22Rv1 (cell line): ENCODE measurements at regions not wholly inside any gene's neighbourhood (a gene's known extent, or its start where the extent isn't known, plus 50 kb on each side); places are given as distances from the start of the nearest gene placed in this dataset.

Experiments used
- ZFX ChIP-seq: fragments of 450-650 bp; IDR thresholded peaks from 2 replicates; pipeline ENCODE4 v1.6.1; 2017; ENCODE audit warnings: antibody characterized with exemption, borderline replicate concordance
- TF ChIP-seq, protein P1 (sequence below): fragments of 450-650 bp; IDR thresholded peaks from 2 replicates; pipeline ENCODE4 v1.5.1; 2017; ENCODE audit warnings: mild to moderate bottlenecking

GRCh38 chr1:38231941-38232340 lies 185.3 kb upstream of the POU3F1 start:
- TF ChIP-seq, protein P1, sequence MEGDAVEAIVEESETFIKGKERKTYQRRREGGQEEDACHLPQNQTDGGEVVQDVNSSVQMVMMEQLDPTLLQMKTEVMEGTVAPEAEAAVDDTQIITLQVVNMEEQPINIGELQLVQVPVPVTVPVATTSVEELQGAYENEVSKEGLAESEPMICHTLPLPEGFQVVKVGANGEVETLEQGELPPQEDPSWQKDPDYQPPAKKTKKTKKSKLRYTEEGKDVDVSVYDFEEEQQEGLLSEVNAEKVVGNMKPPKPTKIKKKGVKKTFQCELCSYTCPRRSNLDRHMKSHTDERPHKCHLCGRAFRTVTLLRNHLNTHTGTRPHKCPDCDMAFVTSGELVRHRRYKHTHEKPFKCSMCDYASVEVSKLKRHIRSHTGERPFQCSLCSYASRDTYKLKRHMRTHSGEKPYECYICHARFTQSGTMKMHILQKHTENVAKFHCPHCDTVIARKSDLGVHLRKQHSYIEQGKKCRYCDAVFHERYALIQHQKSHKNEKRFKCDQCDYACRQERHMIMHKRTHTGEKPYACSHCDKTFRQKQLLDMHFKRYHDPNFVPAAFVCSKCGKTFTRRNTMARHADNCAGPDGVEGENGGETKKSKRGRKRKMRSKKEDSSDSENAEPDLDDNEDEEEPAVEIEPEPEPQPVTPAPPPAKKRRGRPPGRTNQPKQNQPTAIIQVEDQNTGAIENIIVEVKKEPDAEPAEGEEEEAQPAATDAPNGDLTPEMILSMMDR, result no peak
- TF ChIP-seq ZFX, result no peak
